ENCODE measurements at regions not wholly inside any gene's neighbourhood (a gene's known extent, or its start where the extent isn't known, plus 50 kb on each side); places are given as distances from the start of the nearest gene placed in this dataset.
"Not testable (repeated sequence)": the region's sequence is repeated elsewhere in the genome, so short reads cannot be mapped to it uniquely, and the experiment has no call there.

- no peak for DNase-seq (ENCODE audit: low spot score)
Measured at GRCh38 chr3:88677298-88677697, 430.1 kb upstream of the EPHA3 start.

- no peak for DNase-seq (ENCODE audit: low spot score)
Measured at GRCh38 chr3:88678747-88679146, 428.7 kb upstream of the EPHA3 start.

- DNase-seq (ENCODE audit: low spot score) = no peak
Measured at GRCh38 chr3:88690287-88690686, 417.1 kb upstream of the EPHA3 start.

GRCh38 chr3:88691081-88691480 lies 416.3 kb upstream of the EPHA3 start:
- no peak for DNase-seq (ENCODE audit: low spot score)

GRCh38 chr3:88703501-88704059 lies 403.8 kb upstream of the EPHA3 start:
- DNase-seq (ENCODE audit: low spot score) = no peak

GRCh38 chr3:88704338-88704737 lies 403.1 kb upstream of the EPHA3 start:
- DNase-seq (ENCODE audit: low spot score) = no peak

- no peak for DNase-seq (ENCODE audit: low spot score)
Measured at GRCh38 chr3:88707837-88708236, 399.6 kb upstream of the EPHA3 start.

- no peak for DNase-seq (ENCODE audit: low spot score)
Measured at GRCh38 chr3:88712552-88712951, 394.9 kb upstream of the EPHA3 start.

- no peak for DNase-seq (ENCODE audit: low spot score)
Measured at GRCh38 chr3:88713233-88713691, 394.2 kb upstream of the EPHA3 start.

GRCh38 chr3:88725440-88726165 lies 381.8 kb upstream of the EPHA3 start:
- no peak for DNase-seq (ENCODE audit: low spot score)

- no peak for DNase-seq (ENCODE audit: low spot score)
Measured at GRCh38 chr3:88732186-88732585, 375.2 kb upstream of the EPHA3 start.

- no peak for DNase-seq (ENCODE audit: low spot score)
Measured at GRCh38 chr3:88742106-88742505, 365.3 kb upstream of the EPHA3 start.

- no peak for DNase-seq (ENCODE audit: low spot score)
Measured at GRCh38 chr3:88742674-88743507, 364.5 kb upstream of the EPHA3 start.

GRCh38 chr3:88744896-88745295 lies 362.5 kb upstream of the EPHA3 start:
- no peak for DNase-seq (ENCODE audit: low spot score)

GRCh38 chr3:88747145-88747544 lies 360.3 kb upstream of the EPHA3 start:
- not testable (repeated sequence) for DNase-seq (ENCODE audit: low spot score)

GRCh38 chr3:88758676-88759075 lies 348.7 kb upstream of the EPHA3 start:
- DNase-seq (ENCODE audit: low spot score) = no peak

GRCh38 chr3:88767746-88768145 lies 339.7 kb upstream of the EPHA3 start:
- DNase-seq (ENCODE audit: low spot score) = no peak

GRCh38 chr3:88773766-88774165 lies 333.7 kb upstream of the EPHA3 start:
- no peak for DNase-seq (ENCODE audit: low spot score)

- no peak for DNase-seq (ENCODE audit: low spot score)
Measured at GRCh38 chr3:88775026-88775690, 332.3 kb upstream of the EPHA3 start.

GRCh38 chr3:88779482-88779881 lies 327.9 kb upstream of the EPHA3 start:
- no peak for DNase-seq (ENCODE audit: low spot score)

GRCh38 chr3:88784925-88785324 lies 322.5 kb upstream of the EPHA3 start:
- no peak for DNase-seq (ENCODE audit: low spot score)

- DNase-seq (ENCODE audit: low spot score) = no peak
Measured at GRCh38 chr3:88785841-88786240, 321.6 kb upstream of the EPHA3 start.
